Mesenchymal stem cell (in vitro differentiated cells and primary cell): ENCODE measurements at regions not wholly inside any gene's neighbourhood (a gene's known extent, or its start where the extent isn't known, plus 50 kb on each side); places are given as distances from the start of the nearest gene placed in this dataset.

Source experiments
- DNase-seq: peaks from one replicate; pipeline ENCODE4 v3.0.0-alpha.2; 2013
- H2AFZ ChIP-seq: one replicate; pipeline ENCODE4 v1.6.1; 2013; ENCODE audit warnings: low read depth, mild to moderate bottlenecking, control low read depth, inconsistent platforms, low read length, moderate library complexity
- H2AK5ac ChIP-seq: 2 replicates; pipeline ENCODE4 v1.6.1; 2013; ENCODE audit warnings: low read length, moderate library complexity, mild to moderate bottlenecking, inconsistent platforms; ENCODE audit not compliant: severe bottlenecking
- H2BK120ac ChIP-seq: one replicate; pipeline ENCODE4 v1.6.1; 2013; ENCODE audit warnings: low read depth, mild to moderate bottlenecking, inconsistent platforms, low read length, moderate library complexity
- H2BK12ac ChIP-seq, 2 experiments: one replicate each; pipeline ENCODE4 v1.6.1; 2013; ENCODE audit warnings: inconsistent platforms in 2 of 2, low read length in 2 of 2, mild to moderate bottlenecking in 2 of 2, moderate library complexity in 2 of 2, control low read depth in 1 of 2
- H2BK15ac ChIP-seq: one replicate; pipeline ENCODE4 v1.6.1; 2013; ENCODE audit warnings: mild to moderate bottlenecking, low read depth, inconsistent platforms; ENCODE audit not compliant: poor library complexity, severe bottlenecking
- H2BK5ac ChIP-seq: 2 replicates; pipeline ENCODE4 v1.6.1; 2013; ENCODE audit warnings: low read depth, mild to moderate bottlenecking, low read length, control low read depth, inconsistent platforms; ENCODE audit not compliant: poor library complexity, severe bottlenecking
- H3K14ac ChIP-seq, 2 experiments: one replicate each; pipeline ENCODE4 v1.6.1; 2013; ENCODE audit warnings: inconsistent platforms in 2 of 2, low read length in 2 of 2, control low read depth in 1 of 2, mild to moderate bottlenecking in 1 of 2, moderate library complexity in 1 of 2
- H3K18ac ChIP-seq, 2 experiments: one replicate each; pipeline ENCODE4 v1.6.1; 2013; ENCODE audit warnings: inconsistent platforms in 2 of 2, low read length in 2 of 2, control low read depth in 1 of 2, low read depth in 1 of 2, mild to moderate bottlenecking in 1 of 2
- H3K23ac ChIP-seq, 2 experiments: one replicate each; pipeline ENCODE4 v1.6.1; 2013; ENCODE audit warnings: inconsistent platforms in 2 of 2, low read length in 2 of 2, mild to moderate bottlenecking in 2 of 2, moderate library complexity in 2 of 2, control low read depth in 1 of 2
- H3K27ac ChIP-seq: 2 replicates; pipeline ENCODE4 v1.5.1; 2013; ENCODE audit warnings: mild to moderate bottlenecking, moderate library complexity, low read length, control low read depth, inconsistent platforms; ENCODE audit not compliant: poor library complexity, severe bottlenecking
- H3K27me3 ChIP-seq, 2 experiments: 2 replicates each; pipeline versions ENCODE4 v1.6.1 to v1.7.0; 2013; ENCODE audit warnings: low read length in 2 of 2, mild to moderate bottlenecking in 2 of 2, moderate library complexity in 2 of 2, control low read depth in 1 of 2, inconsistent platforms in 1 of 2; ENCODE audit not compliant: control insufficient read depth in 1 of 2, insufficient read depth in 1 of 2
- H3K36me3 ChIP-seq, 2 experiments: 2 replicates each; pipeline versions ENCODE4 v1.6.1 to v1.7.0; 2013; ENCODE audit warnings: low read length in 2 of 2, control low read depth in 1 of 2, inconsistent platforms in 1 of 2, low read depth in 1 of 2, mild to moderate bottlenecking in 1 of 2; ENCODE audit not compliant: insufficient read depth in 2 of 2, control insufficient read depth in 1 of 2
- H3K4ac ChIP-seq, 2 experiments: one replicate each; pipeline ENCODE4 v1.6.1; 2013; ENCODE audit warnings: inconsistent platforms in 2 of 2, low read length in 2 of 2, mild to moderate bottlenecking in 2 of 2, moderate library complexity in 2 of 2, control low read depth in 1 of 2, low read depth in 1 of 2
- H3K4me1 ChIP-seq: 2 replicates; pipeline ENCODE4 v1.6.1; 2013; ENCODE audit warnings: low read depth, low read length, control low read depth; ENCODE audit not compliant: control insufficient read depth, insufficient read depth
- H3K4me2 ChIP-seq: 2 replicates; pipeline ENCODE4 v1.6.1; 2013; ENCODE audit warnings: low read length, mild to moderate bottlenecking, inconsistent platforms; ENCODE audit not compliant: poor library complexity, severe bottlenecking
- H3K4me3 ChIP-seq, 2 experiments: 2 replicates each; pipeline versions ENCODE4 v1.5.1 to v1.7.0; 2013; ENCODE audit warnings: low read length in 2 of 2, mild to moderate bottlenecking in 2 of 2, control low read depth in 1 of 2, low read depth in 1 of 2; ENCODE audit not compliant: insufficient read depth in 1 of 2
- H3K79me1 ChIP-seq: replicated peaks from 2 replicates; pipeline ENCODE4 v1.6.1; 2013; ENCODE audit warnings: mild to moderate bottlenecking, control low read depth, low read length, inconsistent platforms; ENCODE audit not compliant: poor library complexity, severe bottlenecking
- H3K9ac ChIP-seq: 2 replicates; pipeline ENCODE4 v1.7.0; 2013; ENCODE audit warnings: mild to moderate bottlenecking, low read length, moderate library complexity
- H3K9me3 ChIP-seq: 2 replicates; pipeline ENCODE4 v1.7.0; 2013; ENCODE audit warnings: mild to moderate bottlenecking, low read length; ENCODE audit not compliant: control insufficient read depth
- H4K8ac ChIP-seq: one replicate; pipeline ENCODE4 v1.6.1; 2013; ENCODE audit warnings: inconsistent platforms, mild to moderate bottlenecking, low read length, moderate library complexity
- H4K91ac ChIP-seq: one replicate; pipeline ENCODE4 v1.6.1; 2013; ENCODE audit warnings: mild to moderate bottlenecking, low read length, inconsistent platforms
- WGBS: methylation state at CpG from one replicate; pipeline ENCODE4 v1.1.7; 2013; ENCODE audit warnings: mixed read lengths; 5-methylcytosine and 5-hydroxymethylcytosine counted together

- DNase-seq = no peak
- peaks cover 0 to 11% of the 10 kb centered on the region in 2 experiments for H3K27me3 ChIP-seq
- no peak overlapping the region for H3K23ac ChIP-seq
Observed at GRCh38 chr16:26770547-26770946, 296.2 kb upstream of the C16orf82 start.

GRCh38 chr16:26772503-26772902, 294.2 kb upstream of the C16orf82 start:
- no peak overlapping the region for H2AK5ac ChIP-seq
- no peak overlapping the region for H3K23ac ChIP-seq
- no peak overlapping the region for H2BK120ac ChIP-seq
- no peak overlapping the region for H3K9ac ChIP-seq
- H2BK12ac ChIP-seq = no peak overlapping the region
- H2BK15ac ChIP-seq = no peak overlapping the region
- no peak overlapping the region for H4K8ac ChIP-seq
- H2AFZ ChIP-seq = no peak overlapping the region
- peaks cover 0 to 6% of the 10 kb centered on the region in 2 experiments for H3K27me3 ChIP-seq
- no peak overlapping the region for H3K18ac ChIP-seq
- H3K27ac ChIP-seq = no peak overlapping the region
- H2BK5ac ChIP-seq = no peak overlapping the region
- no peaks in the 10 kb centered on the region for H3K9me3 ChIP-seq
- H3K79me1 ChIP-seq = no peaks in the 10 kb centered on the region
- no peak overlapping the region for H4K91ac ChIP-seq
- no peaks in the 10 kb centered on the region for H3K36me3 ChIP-seq
- H3K4me3 ChIP-seq = no peak overlapping the region
- H3K14ac ChIP-seq = no peak overlapping the region
- DNase-seq = no peak
- no peak overlapping the region for H3K4me2 ChIP-seq
- H3K4ac ChIP-seq = no peak overlapping the region
- no peaks in the 10 kb centered on the region for H3K4me1 ChIP-seq
- 14% methylated on average over 2 of the region's 2 CpGs for WGBS

More at GRCh38 chr16:26770547-26770946, 296.2 kb upstream of the C16orf82 start:
- no peaks in the 10 kb centered on the region for H3K79me1 ChIP-seq
- H4K91ac ChIP-seq = no peak overlapping the region
- no peak overlapping the region for H2BK120ac ChIP-seq
- no peak overlapping the region for H3K9ac ChIP-seq
- H2AK5ac ChIP-seq = no peak overlapping the region
- no peak overlapping the region for H3K14ac ChIP-seq
- no peak overlapping the region for H3K27ac ChIP-seq
- no peak overlapping the region for H2BK12ac ChIP-seq
- H3K4me3 ChIP-seq = no peak overlapping the region
- no peak overlapping the region for H3K18ac ChIP-seq
- no peak overlapping the region for H2BK15ac ChIP-seq
- H4K8ac ChIP-seq = no peak overlapping the region
- H3K4me1 ChIP-seq = no peaks in the 10 kb centered on the region
- no peaks in the 10 kb centered on the region for H3K9me3 ChIP-seq
- H3K4me2 ChIP-seq = no peak overlapping the region
- no peaks in the 10 kb centered on the region for H3K36me3 ChIP-seq
- no peak overlapping the region for H2BK5ac ChIP-seq
- H3K4ac ChIP-seq = no peak overlapping the region
- H2AFZ ChIP-seq = no peak overlapping the region

GRCh38 chr16:26777821-26778220, 288.9 kb upstream of the C16orf82 start:
- no peak overlapping the region for H3K18ac ChIP-seq
- peaks cover 0 to 6% of the 10 kb centered on the region in 2 experiments for H3K27me3 ChIP-seq
- no peak overlapping the region for H3K14ac ChIP-seq
- H2BK12ac ChIP-seq = no peak overlapping the region
- H3K9me3 ChIP-seq = no peaks in the 10 kb centered on the region
- H3K4ac ChIP-seq = no peak overlapping the region
- no peak overlapping the region for H2BK5ac ChIP-seq
- no peak for DNase-seq
- no peak overlapping the region for H2AK5ac ChIP-seq
- no peak overlapping the region for H3K4me3 ChIP-seq
- 85% methylated on average over 2 of the region's 4 CpGs for WGBS
- H3K4me1 ChIP-seq = no peaks in the 10 kb centered on the region
- H3K4me2 ChIP-seq = no peak overlapping the region
- no peak overlapping the region for H4K8ac ChIP-seq
- H3K36me3 ChIP-seq = no peaks in the 10 kb centered on the region
- no peak overlapping the region for H3K9ac ChIP-seq
- H2BK15ac ChIP-seq = no peak overlapping the region
- H2BK120ac ChIP-seq = no peak overlapping the region
- H3K27ac ChIP-seq = no peak overlapping the region
- H3K79me1 ChIP-seq = no peaks in the 10 kb centered on the region
- H4K91ac ChIP-seq = no peak overlapping the region
- H2AFZ ChIP-seq = no peak overlapping the region
- H3K23ac ChIP-seq = no peak overlapping the region

GRCh38 chr16:26787924-26788323, 278.8 kb upstream of the C16orf82 start:
- Histone ChIP-seq H3K79me1 (no peaks in the 10 kb centered on the region), H2BK120ac (no peak overlapping the region), H3K14ac (no peak overlapping the region), H4K8ac (no peak overlapping the region), H3K4ac (no peak overlapping the region), H2BK12ac (no peak overlapping the region), H2AFZ (no peak overlapping the region), H3K23ac (no peak overlapping the region), H3K4me1 (no peaks in the 10 kb centered on the region), H3K36me3 (no peaks in the 10 kb centered on the region), H3K4me3 (no peak overlapping the region), H3K9ac (no peak overlapping the region), H3K4me2 (no peak overlapping the region), H3K9me3 (no peaks in the 10 kb centered on the region), H2BK15ac (no peak overlapping the region), H3K27me3 (peaks cover 0 to 11% of the 10 kb centered on the region in 2 experiments), H4K91ac (no peak overlapping the region), H3K27ac (no peak overlapping the region), H2AK5ac (no peak overlapping the region), H2BK5ac (no peak overlapping the region), H3K18ac (no peak overlapping the region)
- WGBS = 48% methylated on average over 4 of the region's 4 CpGs
- no peak for DNase-seq
